ENCODE measurements at regions not wholly inside any gene's neighbourhood (a gene's known extent, or its start where the extent isn't known, plus 50 kb on each side); places are given as distances from the start of the nearest gene placed in this dataset.
"Not testable (repeated sequence)": the region's sequence is repeated elsewhere in the genome, so short reads cannot be mapped to it uniquely, and the experiment has no call there.

- no peak for DNase-seq
Observed at GRCh38 chr15:89030311-89030710, 57.9 kb upstream of the ABHD2 start.

- DNase-seq = not testable (repeated sequence)
Observed at GRCh38 chr15:89031637-89032285, 56.5 kb upstream of the ABHD2 start.

- no peak for DNase-seq
Observed at GRCh38 chr15:89034305-89034704, 54.0 kb upstream of the ABHD2 start.

GRCh38 chr15:89035150-89035549 is 53.1 kb upstream of the ABHD2 start:
- no peak for DNase-seq

GRCh38 chr15:89035658-89036057 is 52.6 kb upstream of the ABHD2 start:
- no peak for DNase-seq

- no peak for DNase-seq
Observed at GRCh38 chr15:89038146-89038545, 50.1 kb upstream of the ABHD2 start.

Measured in left kidney (tissue), 1 donor.